ENCODE measurements at regions not wholly inside any gene's neighbourhood (a gene's known extent, or its start where the extent isn't known, plus 50 kb on each side); places are given as distances from the start of the nearest gene placed in this dataset.

DNA sequence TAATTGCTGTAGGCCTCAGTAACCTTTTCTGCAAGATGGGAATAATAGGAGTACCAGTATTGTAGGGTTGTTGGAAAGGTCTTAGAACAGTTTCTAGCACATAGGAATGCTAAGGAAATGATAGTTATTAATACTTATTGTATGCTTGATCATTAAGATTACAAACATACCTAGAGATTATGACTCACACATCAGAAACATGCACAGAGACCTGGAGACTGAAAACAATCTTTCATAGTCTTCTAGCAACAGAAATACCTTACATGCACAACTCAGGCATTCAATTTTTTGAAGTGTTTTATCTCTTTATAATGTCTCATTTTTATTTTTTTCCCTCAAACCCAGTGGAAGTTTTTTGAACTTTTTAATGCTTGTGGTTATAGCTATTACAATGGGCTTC lies 104.4 kb upstream of the ZBTB20 start:
- TF ChIP-seq, protein P1, sequence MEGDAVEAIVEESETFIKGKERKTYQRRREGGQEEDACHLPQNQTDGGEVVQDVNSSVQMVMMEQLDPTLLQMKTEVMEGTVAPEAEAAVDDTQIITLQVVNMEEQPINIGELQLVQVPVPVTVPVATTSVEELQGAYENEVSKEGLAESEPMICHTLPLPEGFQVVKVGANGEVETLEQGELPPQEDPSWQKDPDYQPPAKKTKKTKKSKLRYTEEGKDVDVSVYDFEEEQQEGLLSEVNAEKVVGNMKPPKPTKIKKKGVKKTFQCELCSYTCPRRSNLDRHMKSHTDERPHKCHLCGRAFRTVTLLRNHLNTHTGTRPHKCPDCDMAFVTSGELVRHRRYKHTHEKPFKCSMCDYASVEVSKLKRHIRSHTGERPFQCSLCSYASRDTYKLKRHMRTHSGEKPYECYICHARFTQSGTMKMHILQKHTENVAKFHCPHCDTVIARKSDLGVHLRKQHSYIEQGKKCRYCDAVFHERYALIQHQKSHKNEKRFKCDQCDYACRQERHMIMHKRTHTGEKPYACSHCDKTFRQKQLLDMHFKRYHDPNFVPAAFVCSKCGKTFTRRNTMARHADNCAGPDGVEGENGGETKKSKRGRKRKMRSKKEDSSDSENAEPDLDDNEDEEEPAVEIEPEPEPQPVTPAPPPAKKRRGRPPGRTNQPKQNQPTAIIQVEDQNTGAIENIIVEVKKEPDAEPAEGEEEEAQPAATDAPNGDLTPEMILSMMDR (IDR thresholded peaks at IDR 0.05; ENCODE audit: low read depth, low read length), result no peak
- no peak for DNase-seq (ENCODE audit: extremely low read depth, low read depth)

DNA sequence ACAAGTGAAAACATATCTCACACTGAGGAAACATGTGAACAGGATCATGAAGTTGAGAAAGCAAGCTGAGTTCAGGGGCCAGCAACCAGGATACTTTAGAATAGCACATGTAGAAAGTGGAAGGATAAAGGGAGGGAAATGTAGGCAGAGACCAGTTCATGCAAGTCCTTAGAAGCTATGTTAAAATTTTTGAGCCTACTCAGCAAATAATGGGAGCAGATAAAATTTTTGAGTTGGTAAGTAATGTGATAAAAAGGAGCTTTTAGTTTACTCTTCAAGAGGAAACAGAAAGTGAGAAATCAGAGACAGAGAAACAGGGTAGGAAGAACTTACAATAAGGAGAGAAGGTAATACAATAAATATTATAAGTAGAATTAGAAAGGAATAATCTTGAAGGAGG lies 105.6 kb upstream of the ZBTB20 start:
- no peak for DNase-seq (ENCODE audit: extremely low read depth, low read depth)
- TF ChIP-seq, protein P1 (IDR thresholded peaks at IDR 0.05; ENCODE audit: low read depth, low read length), result no peak

DNA sequence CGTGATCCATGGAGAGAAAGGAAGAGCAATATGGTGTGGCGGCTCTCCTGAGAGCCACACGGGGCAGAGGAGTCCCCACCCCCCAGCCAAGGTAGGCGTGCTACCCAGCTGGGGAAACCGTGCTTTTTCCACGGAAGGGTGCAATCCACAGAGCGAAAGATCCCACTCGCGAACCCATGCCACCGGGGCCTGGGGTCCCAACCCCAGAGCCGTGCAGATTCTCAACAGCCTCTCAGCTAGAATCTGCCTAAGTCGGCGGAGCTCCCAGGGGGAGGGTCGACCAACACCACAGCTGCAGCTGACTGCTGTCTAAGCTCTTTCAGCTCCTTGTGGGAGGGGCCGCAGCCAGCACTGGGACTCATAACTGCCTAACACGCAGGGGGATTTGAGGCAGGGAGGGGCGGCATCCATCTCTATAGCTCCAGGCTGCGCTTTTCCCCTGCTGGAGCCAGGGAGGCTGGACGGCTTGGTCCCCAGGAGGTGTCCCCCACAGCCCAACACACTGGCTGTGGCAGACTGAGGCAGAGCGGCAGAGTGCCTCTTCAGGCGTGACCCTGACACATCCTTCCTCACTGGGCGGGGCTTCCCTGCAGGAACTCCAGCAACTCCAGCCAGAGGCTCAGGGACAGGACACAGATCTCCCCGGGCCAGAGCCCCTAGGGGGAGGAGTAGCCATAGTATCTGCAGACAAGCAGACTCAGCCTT lies 107.6 kb upstream of the ZBTB20 start:
- no peak for DNase-seq (ENCODE audit: extremely low read depth, low read depth)
- TF ChIP-seq, protein P1 (IDR thresholded peaks at IDR 0.05; ENCODE audit: low read depth, low read length), result no peak

DNA sequence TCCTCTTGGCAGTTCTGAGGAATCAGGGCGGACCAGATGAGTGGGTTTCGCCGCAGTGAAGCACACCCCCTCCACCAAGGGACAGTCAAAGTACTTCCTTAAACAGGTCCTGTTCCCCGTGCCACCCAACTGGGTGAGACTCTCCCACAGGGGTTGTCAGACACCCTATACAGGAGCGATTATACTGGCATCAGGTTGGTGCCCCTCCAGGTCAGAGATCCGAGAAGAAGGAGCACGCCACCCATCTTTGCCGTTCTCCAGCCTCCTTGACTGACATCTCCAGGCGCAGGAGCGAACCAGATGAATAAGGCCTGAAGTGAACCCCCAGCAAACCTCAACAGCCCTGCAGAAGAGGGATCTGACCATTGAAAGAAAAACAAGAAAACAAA lies 108.1 kb upstream of the ZBTB20 start:
- DNase-seq (ENCODE audit: extremely low read depth, low read depth), result no peak
- TF ChIP-seq, protein P1 (IDR thresholded peaks at IDR 0.05; ENCODE audit: low read depth, low read length), result no peak

DNA sequence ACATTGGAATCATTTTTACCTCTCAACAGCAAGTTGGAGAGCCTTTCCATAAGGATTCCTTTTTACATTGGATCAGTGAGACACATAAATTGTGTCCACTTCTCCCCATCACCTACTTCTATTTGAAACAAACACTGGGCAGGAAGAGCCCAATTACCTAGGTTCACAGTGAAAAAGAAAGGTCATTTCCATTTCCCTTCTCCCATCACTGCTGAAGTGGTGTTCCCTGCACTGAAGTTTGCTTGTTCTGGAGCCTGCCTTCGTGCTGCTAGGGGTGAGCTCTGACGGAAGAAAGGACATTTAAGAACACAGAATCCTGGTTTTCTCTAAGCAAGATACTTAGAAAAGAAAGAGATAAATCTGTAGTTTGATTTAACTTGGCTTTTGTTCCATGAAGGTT lies 123.8 kb upstream of the ZBTB20 start:
- TF ChIP-seq, protein P1 (IDR thresholded peaks at IDR 0.05; ENCODE audit: low read depth, low read length), result no peak
- no peak for DNase-seq (ENCODE audit: extremely low read depth, low read depth)

DNA sequence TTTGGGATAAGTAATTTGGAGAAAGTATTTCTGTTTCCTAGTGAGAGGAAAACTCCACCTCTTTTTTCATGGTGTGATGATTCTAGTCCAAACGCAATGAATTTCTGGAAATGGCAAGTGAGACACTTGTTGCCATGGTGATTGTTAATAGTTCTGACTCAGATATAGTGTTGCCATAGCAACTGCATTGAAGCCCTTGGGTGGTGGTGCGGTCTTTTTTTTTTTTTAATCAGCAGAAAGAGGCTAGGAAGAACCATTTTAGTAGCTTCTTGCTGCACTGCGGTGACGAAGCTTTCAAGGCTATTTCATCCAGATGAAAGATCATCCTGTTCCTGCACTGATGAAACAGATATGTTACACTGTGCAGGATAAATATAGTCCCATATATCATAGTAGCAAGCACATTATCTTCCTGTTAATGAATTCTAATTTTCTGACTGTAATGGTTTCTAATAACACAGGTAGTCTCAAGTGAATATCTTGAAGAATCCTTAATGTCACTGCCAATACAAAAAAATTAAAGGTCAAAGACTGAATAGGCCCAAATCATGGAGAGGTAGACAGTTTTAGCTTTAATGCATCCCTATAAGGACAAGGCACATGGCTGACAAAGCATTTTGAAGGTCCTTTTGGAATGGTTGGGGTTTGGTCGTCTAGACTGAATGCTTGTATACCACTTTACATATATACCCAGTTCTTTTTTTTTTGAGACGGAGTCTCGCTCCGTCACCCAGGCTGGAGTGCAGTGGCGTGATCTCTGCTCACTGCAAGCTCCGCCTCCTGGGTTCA lies 125.1 kb upstream of the ZBTB20 start:
- TF ChIP-seq, protein P1 (IDR thresholded peaks at IDR 0.05; ENCODE audit: low read depth, low read length), result no peak
- peak; percentile 58 for DNase-seq (ENCODE audit: extremely low read depth, low read depth)

DNA sequence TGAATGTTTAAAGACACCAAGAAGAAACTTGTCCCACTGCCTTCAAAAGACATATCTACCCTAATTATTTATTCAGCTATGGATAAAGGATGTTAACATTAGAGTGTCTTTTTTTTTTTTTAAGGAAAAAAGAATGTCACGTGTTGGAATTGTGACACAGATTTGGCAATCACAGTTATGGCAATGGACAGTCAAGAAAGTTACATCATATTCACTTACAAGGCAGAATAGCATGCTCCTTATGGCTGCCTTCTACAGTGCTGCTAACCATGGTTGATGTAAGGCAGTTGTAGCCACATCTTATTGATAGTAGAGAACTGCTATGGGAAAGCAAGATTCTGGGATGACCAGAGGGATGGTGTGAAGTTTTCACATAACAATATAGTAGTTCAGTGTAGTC lies 128.8 kb upstream of the ZBTB20 start:
- no peak for DNase-seq (ENCODE audit: extremely low read depth, low read depth)
- TF ChIP-seq, protein P1 (IDR thresholded peaks at IDR 0.05; ENCODE audit: low read depth, low read length), result no peak

Measured in AG09319 (cell line).